H1 (cell line): ENCODE measurements at regions not wholly inside any gene's neighbourhood (a gene's known extent, or its start where the extent isn't known, plus 50 kb on each side); places are given as distances from the start of the nearest gene placed in this dataset.

Experiments
- CTCF ChIA-PET: fragments of 300-600 bp; sonication (Branson Sonifier 250); formaldehyde crosslinking; loops from one replicate; lab custom pipeline; 2021; ENCODE audit not compliant: partially characterized antibody; lab: Charles Lee
- POLR2A ChIA-PET: fragments of 300-600 bp; sonication (Branson Sonifier 250); formaldehyde crosslinking; loops from one replicate; lab custom pipeline; 2021; ENCODE audit warnings: inconsistent platforms; ENCODE audit not compliant: partially characterized antibody; lab: Charles Lee
- DNase-seq, 2 experiments: peaks; one replicate each; pipeline versions ENCODE4 v3.0.0 to v3.0.0-alpha.2; 2010 to 2022; ENCODE audit warnings: low spot score in 2 of 2, low read depth in 1 of 2, mixed read lengths in 1 of 2
- FAIRE-seq: peaks from 2 replicates; lab custom pipeline; 2011; peaks lifted over from hg19 to GRCh38; lab: Jason Lieb, UNC
- H2AFZ ChIP-seq: 2 replicates; pipeline ENCODE4 v1.8.1; 2012; ENCODE audit warnings: low read length, inconsistent platforms
- H2AK5ac ChIP-seq: 2 replicates; pipeline ENCODE4 v1.6.1; 2013; ENCODE audit warnings: low read depth, low read length
- H2BK120ac ChIP-seq: replicated peaks from 2 replicates; pipeline ENCODE3; 2013; ENCODE audit warnings: low read depth, low read length, inconsistent platforms
- H2BK12ac ChIP-seq: 2 replicates; pipeline ENCODE4 v1.6.1; 2013; ENCODE audit warnings: low read depth, low read length
- H2BK15ac ChIP-seq: 2 replicates; pipeline ENCODE4 v1.6.1; 2013; ENCODE audit warnings: low read length
- H2BK20ac ChIP-seq: 2 replicates; pipeline ENCODE4 v1.6.1; 2013; ENCODE audit warnings: low read length
- H2BK5ac ChIP-seq: 2 replicates; pipeline ENCODE4 v1.6.1; 2013; ENCODE audit warnings: low read depth, low read length
- H3K14ac ChIP-seq: 2 replicates; pipeline ENCODE4 v1.6.1; 2013; ENCODE audit warnings: inconsistent platforms; ENCODE audit not compliant: insufficient read length
- H3K18ac ChIP-seq: 2 replicates; pipeline ENCODE4 v1.6.1; 2013; ENCODE audit warnings: low read length; ENCODE audit errors: extremely low read depth
- H3K23ac ChIP-seq: 2 replicates; pipeline ENCODE4 v1.6.1; 2013; ENCODE audit warnings: inconsistent platforms; ENCODE audit not compliant: insufficient read length
- H3K23me2 ChIP-seq: 2 replicates; pipeline ENCODE4 v1.6.1; 2013; ENCODE audit warnings: low read depth, low read length
- H3K27ac ChIP-seq: 2 replicates; pipeline ENCODE4 v1.6.1; 2011; ENCODE audit warnings: low read depth, low read length, inconsistent platforms
- H3K27me3 ChIP-seq, 4 experiments: replicated peaks in 1 of 4; 1 replicate in 1 of 4; 2 replicates in 3 of 4; pipeline versions ENCODE4 v1.6.1 to v1.8.1; 2011 to 2013; ENCODE audit warnings: low read length in 3 of 4, mild to moderate bottlenecking in 3 of 4, inconsistent platforms in 2 of 4, mixed read lengths in 2 of 4, moderate library complexity in 1 of 4; ENCODE audit not compliant: control insufficient read depth in 3 of 4, insufficient read depth in 3 of 4; ENCODE audit errors: extremely low read depth in 1 of 4
- H3K36me3 ChIP-seq, 4 experiments: 2 replicates each; pipeline versions ENCODE4 v1.6.1 to v1.8.1; 2011 to 2013; ENCODE audit warnings: mild to moderate bottlenecking in 4 of 4, low read length in 3 of 4, moderate library complexity in 2 of 4, control low read depth in 1 of 4, inconsistent platforms in 1 of 4; ENCODE audit not compliant: insufficient read depth in 4 of 4, control insufficient read depth in 2 of 4
- H3K4ac ChIP-seq: replicated peaks from 2 replicates; pipeline ENCODE3; 2013; ENCODE audit warnings: low read length, low read depth, mixed read lengths, inconsistent platforms; ENCODE audit not compliant: insufficient read length
- H3K4me1 ChIP-seq, 4 experiments: replicated peaks in 1 of 4; 1 replicate in 1 of 4; 2 replicates in 3 of 4; pipeline versions ENCODE4 v1.6.1 to v1.8.1; 2011 to 2013; ENCODE audit warnings: low read length in 3 of 4, inconsistent platforms in 2 of 4, mixed read lengths in 1 of 4; ENCODE audit not compliant: insufficient read depth in 4 of 4, control insufficient read depth in 3 of 4
- H3K4me2 ChIP-seq, 2 experiments: 2 replicates each; pipeline versions ENCODE4 v1.6.1 to v1.8.1; 2011 to 2013; ENCODE audit warnings: low read depth in 2 of 2, low read length in 2 of 2, control low read depth in 1 of 2, inconsistent platforms in 1 of 2, mild to moderate bottlenecking in 1 of 2; ENCODE audit not compliant: insufficient read depth in 1 of 2
- H3K4me3 ChIP-seq, 4 experiments: fragments of 200-600, 300-600 bp in 1 of 4; sonication (generic), shearing (Covaris generic), sonication (Bioruptor Twin) in 1 of 4; 2 replicates each; pipeline versions ENCODE4 v1.5.1 to v1.8.1; 2011 to 2016; ENCODE audit warnings: low read length in 4 of 4, low read depth in 3 of 4, control low read depth in 2 of 4, inconsistent platforms in 2 of 4, mild to moderate bottlenecking in 2 of 4, mixed read lengths in 1 of 4, moderate library complexity in 1 of 4; ENCODE audit not compliant: insufficient read depth in 2 of 4; ENCODE audit errors: extremely low read depth in 1 of 4
- H3K56ac ChIP-seq: replicated peaks from 2 replicates; pipeline ENCODE3; 2013; ENCODE audit warnings: low read depth, mild to moderate bottlenecking, mixed read lengths, low read length, inconsistent platforms; ENCODE audit not compliant: insufficient read length
- H3K79me1 ChIP-seq: 2 replicates; pipeline ENCODE4 v1.6.1; 2013; ENCODE audit warnings: low read depth, low read length, control low read depth
- H3K79me2 ChIP-seq, 2 experiments: 2 replicates each; pipeline versions ENCODE4 v1.6.1 to v1.8.1; 2012 to 2013; ENCODE audit warnings: low read length in 2 of 2, mild to moderate bottlenecking in 2 of 2, inconsistent platforms in 1 of 2; ENCODE audit not compliant: insufficient read depth in 2 of 2, control insufficient read depth in 1 of 2
- H3K9ac ChIP-seq, 4 experiments: replicated peaks in 1 of 4; 1 replicate in 1 of 4; 2 replicates in 3 of 4; pipeline versions ENCODE4 v1.6.1 to v1.8.1; 2011 to 2013; ENCODE audit warnings: low read depth in 3 of 4, low read length in 3 of 4, control low read depth in 2 of 4, mild to moderate bottlenecking in 2 of 4, moderate library complexity in 2 of 4, inconsistent platforms in 1 of 4; ENCODE audit errors: extremely low read depth in 1 of 4
- H3K9me3 ChIP-seq, 2 experiments: 2 replicates each; pipeline versions ENCODE4 v1.6.1 to v1.8.1; 2012 to 2013; ENCODE audit warnings: mild to moderate bottlenecking in 2 of 2, moderate library complexity in 2 of 2, control low read depth in 1 of 2, inconsistent platforms in 1 of 2, low read depth in 1 of 2, low read length in 1 of 2, mixed read lengths in 1 of 2; ENCODE audit not compliant: insufficient read depth in 2 of 2
- H4K20me1 ChIP-seq, 2 experiments: replicated peaks in 1 of 2; 2 replicates each; pipeline versions ENCODE3 to v1.8.1; 2011 to 2013; ENCODE audit warnings: inconsistent platforms in 2 of 2, low read length in 2 of 2, mild to moderate bottlenecking in 1 of 2; ENCODE audit not compliant: insufficient read depth in 2 of 2, control insufficient read depth in 1 of 2
- H4K5ac ChIP-seq: 2 replicates; pipeline ENCODE4 v1.6.1; 2013; ENCODE audit warnings: low read length, low read depth, mixed read lengths, inconsistent platforms; ENCODE audit not compliant: insufficient read length
- H4K8ac ChIP-seq: 2 replicates; pipeline ENCODE4 v1.8.0; 2013; ENCODE audit warnings: mild to moderate bottlenecking, moderate library complexity, low read length, inconsistent platforms; ENCODE audit not compliant: insufficient read depth; ENCODE audit errors: extremely low read depth
- H4K91ac ChIP-seq: replicated peaks from 2 replicates; pipeline ENCODE3; 2013; ENCODE audit warnings: low read length, mixed read lengths, inconsistent platforms; ENCODE audit not compliant: insufficient read length
- EP300 ChIP-seq, 2 experiments: IDR thresholded peaks; 1 replicate in 1 of 2; 2 replicates in 1 of 2; pipeline ENCODE4 v1.6.1; 2011 to 2012; ENCODE audit warnings: low read depth in 2 of 2, low read length in 2 of 2, mild to moderate bottlenecking in 2 of 2, borderline replicate concordance in 1 of 2, inconsistent platforms in 1 of 2, moderate library complexity in 1 of 2
- GABPA ChIP-seq: IDR thresholded peaks from 2 replicates; pipeline ENCODE4 v1.6.1; 2011; ENCODE audit warnings: mild to moderate bottlenecking, low read length, moderate library complexity, borderline replicate concordance; ENCODE audit not compliant: insufficient read depth
- RFX5 ChIP-seq: IDR thresholded peaks from 2 replicates; pipeline ENCODE4 v1.6.1; 2011; ENCODE audit warnings: low read depth, low read length, improper control_type of control experiment, borderline replicate concordance
- TEAD4 ChIP-seq: IDR thresholded peaks from 2 replicates; pipeline ENCODE4 v1.6.1; 2012; ENCODE audit warnings: low read depth, low read length, inconsistent platforms, mixed read lengths
- WGBS, 2 experiments: shearing (Covaris generic) in 1 of 2; methylation state at CpG; one replicate each; pipeline versions ENCODE4 v1.1.6 to v1.1.7; 2013 to 2015; ENCODE audit warnings: low lambda C conversion rate in 2 of 2, mixed read lengths in 2 of 2, inconsistent platforms in 1 of 2, low coverage in 1 of 2, missing lambda C conversion rate in 1 of 2; ENCODE audit not compliant: insufficient replicate concordance in 2 of 2, insufficient coverage in 1 of 2, insufficient read length in 1 of 2; ENCODE audit errors: extremely low coverage in 1 of 2, missing lambda C conversion rate in 1 of 2; 5-methylcytosine and 5-hydroxymethylcytosine counted together

GRCh38 chr9:118252027-118252426 lies 547.8 kb downstream of the TLR4 start:
- Histone ChIP-seq H4K5ac (no peak overlapping the region), H3K9ac (no peak overlapping the region), H3K23ac (no peak overlapping the region), H3K18ac (no peak overlapping the region), H3K27me3 (no peaks in the 10 kb centered on the region), H2BK120ac (no peak overlapping the region), H2BK20ac (no peak overlapping the region), H3K56ac (no peak overlapping the region), H3K14ac (no peak overlapping the region), H3K4me2 (no peak overlapping the region), H4K91ac (no peak overlapping the region), H3K79me2 (no peaks in the 10 kb centered on the region), H3K4me1 (no peaks in the 10 kb centered on the region), H2BK5ac (no peak overlapping the region), H2BK15ac (no peak overlapping the region), H4K20me1 (peaks cover 0 to 2% of the 10 kb centered on the region in 2 experiments), H3K9me3 (peaks cover 0 to 3% of the 10 kb centered on the region in 2 experiments; a peak in 1 of 4 replicates), H3K4me3 (no peak overlapping the region), H3K79me1 (no peaks in the 10 kb centered on the region), H4K8ac (no peak overlapping the region), H2BK12ac (no peak overlapping the region), H3K36me3 (no peaks in the 10 kb centered on the region), H2AFZ (no peak overlapping the region), H3K23me2 (no peaks in the 10 kb centered on the region), H3K27ac (no peak overlapping the region), H3K4ac (no peak overlapping the region), H2AK5ac (no peak overlapping the region)
- FAIRE-seq (no peak), DNase-seq (no peak)
- TF ChIP-seq RFX5 (no peak), EP300 (IDR thresholded peaks at IDR 0.05; ENCODE audit: borderline replicate concordance in 1 of 2, low read depth in 2 of 2, low read length in 2 of 2) (no peak), GABPA (no peak), TEAD4 (no peak)
- POLR2A ChIA-PET: interaction anchor here (1.2 kb wide), 1 partner anchor 30 kb away, joined by 3 read pairs; no protein-coding TSS in a partner anchor
- WGBS, 2 experiments: 89% methylated on average over 2 of the region's 2 CpGs; no CpG with 5 or more reads in 1 of the 2 experiments
- CTCF ChIA-PET: no interaction called here
